Parathyroid adenoma (tissue), 2 donors: ENCODE measurements at regions not wholly inside any gene's neighbourhood (a gene's known extent, or its start where the extent isn't known, plus 50 kb on each side); places are given as distances from the start of the nearest gene placed in this dataset.
"Not testable (repeated sequence)": the region's sequence is repeated elsewhere in the genome, so short reads cannot be mapped to it uniquely, and the experiment has no call there.

Experiments used
- H2AFZ ChIP-seq: fragments of 300-600 bp; sonication (generic); one replicate; pipeline ENCODE4 v1.7.0; 2017; ENCODE audit warnings: antibody characterized with exemption, mild to moderate bottlenecking
- H3K27ac ChIP-seq: fragments of 300-600 bp; sonication (generic); one replicate; pipeline ENCODE4 v1.7.0; 2017
- H3K27me3 ChIP-seq: fragments of 300-600 bp; sonication (generic); one replicate; pipeline ENCODE4 v1.7.0; 2017; ENCODE audit warnings: low read length; ENCODE audit not compliant: control insufficient read depth, insufficient read depth
- H3K36me3 ChIP-seq: fragments of 300-600 bp; sonication (generic); one replicate; pipeline ENCODE4 v1.7.0; 2017; ENCODE audit warnings: low read length; ENCODE audit not compliant: control insufficient read depth, insufficient read depth
- H3K4me1 ChIP-seq: fragments of 300-600 bp; sonication (generic); one replicate; pipeline ENCODE4 v1.7.0; 2017; ENCODE audit warnings: control low read depth
- H3K4me2 ChIP-seq: fragments of 300-600 bp; sonication (generic); one replicate; pipeline ENCODE4 v1.7.0; 2017; ENCODE audit warnings: low read length
- H3K4me3 ChIP-seq: fragments of 300-600 bp; sonication (generic); one replicate; pipeline ENCODE4 v1.7.0; 2017; ENCODE audit warnings: low read depth, low read length
- H3K79me2 ChIP-seq: fragments of 300-600 bp; sonication (generic); one replicate; pipeline ENCODE4 v1.7.0; 2017; ENCODE audit warnings: control low read depth
- H3K9ac ChIP-seq: fragments of 300-600 bp; sonication (generic); one replicate; pipeline ENCODE4 v1.7.0; 2017; ENCODE audit warnings: mild to moderate bottlenecking
- H3K9me3 ChIP-seq: fragments of 300-600 bp; sonication (generic); one replicate; pipeline ENCODE4 v1.7.0; 2017; ENCODE audit warnings: low read length; ENCODE audit not compliant: control insufficient read depth
- TF ChIP-seq, protein P1 (sequence below): fragments of 300-600 bp; sonication (generic); IDR thresholded peaks from one replicate; pipeline ENCODE4 v1.7.0; 2017; ENCODE audit warnings: antibody characterized with exemption, mild to moderate bottlenecking
- donor health status: primary hyperparathyroidism.

GRCh38 chr2:37802211-37802752, 122.8 kb upstream of the RMDN2 start:
- no peak overlapping the region for H3K4me2 ChIP-seq
- H3K4me1 ChIP-seq, result no peaks in the 10 kb centered on the region
- TF ChIP-seq, protein P1, sequence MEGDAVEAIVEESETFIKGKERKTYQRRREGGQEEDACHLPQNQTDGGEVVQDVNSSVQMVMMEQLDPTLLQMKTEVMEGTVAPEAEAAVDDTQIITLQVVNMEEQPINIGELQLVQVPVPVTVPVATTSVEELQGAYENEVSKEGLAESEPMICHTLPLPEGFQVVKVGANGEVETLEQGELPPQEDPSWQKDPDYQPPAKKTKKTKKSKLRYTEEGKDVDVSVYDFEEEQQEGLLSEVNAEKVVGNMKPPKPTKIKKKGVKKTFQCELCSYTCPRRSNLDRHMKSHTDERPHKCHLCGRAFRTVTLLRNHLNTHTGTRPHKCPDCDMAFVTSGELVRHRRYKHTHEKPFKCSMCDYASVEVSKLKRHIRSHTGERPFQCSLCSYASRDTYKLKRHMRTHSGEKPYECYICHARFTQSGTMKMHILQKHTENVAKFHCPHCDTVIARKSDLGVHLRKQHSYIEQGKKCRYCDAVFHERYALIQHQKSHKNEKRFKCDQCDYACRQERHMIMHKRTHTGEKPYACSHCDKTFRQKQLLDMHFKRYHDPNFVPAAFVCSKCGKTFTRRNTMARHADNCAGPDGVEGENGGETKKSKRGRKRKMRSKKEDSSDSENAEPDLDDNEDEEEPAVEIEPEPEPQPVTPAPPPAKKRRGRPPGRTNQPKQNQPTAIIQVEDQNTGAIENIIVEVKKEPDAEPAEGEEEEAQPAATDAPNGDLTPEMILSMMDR, result no peak
- H3K27me3 ChIP-seq, result no peaks in the 10 kb centered on the region
- H3K4me3 ChIP-seq, result no peak overlapping the region
- no peak overlapping the region for H3K9ac ChIP-seq
- H3K9me3 ChIP-seq, result no peaks in the 10 kb centered on the region
- no peak overlapping the region for H3K27ac ChIP-seq
- no peaks in the 10 kb centered on the region for H3K79me2 ChIP-seq
- no peak overlapping the region for H2AFZ ChIP-seq
- H3K36me3 ChIP-seq, result no peaks in the 10 kb centered on the region

DNA sequence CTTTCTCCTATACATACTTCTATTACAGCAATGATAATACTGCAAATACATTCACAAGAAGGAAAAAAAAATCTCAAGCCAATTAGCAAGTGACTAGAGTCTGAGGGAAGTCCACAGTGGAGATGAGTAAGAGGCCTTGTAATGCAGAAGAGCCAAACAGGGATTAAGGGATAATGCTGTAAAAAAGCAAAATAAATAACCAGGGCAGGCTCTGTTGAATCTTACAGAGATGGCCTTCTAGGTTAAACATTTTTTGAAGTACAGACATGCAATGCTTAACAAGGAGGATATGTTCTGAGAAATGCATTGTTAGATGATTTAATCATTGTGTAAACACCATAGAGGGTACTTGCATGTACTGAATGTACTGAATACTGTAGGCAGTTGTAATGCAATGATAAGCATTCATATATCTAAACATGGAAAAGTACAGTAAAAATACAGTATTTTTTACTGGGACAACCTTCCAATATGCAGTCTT, 122.1 kb upstream of the RMDN2 start:
- Histone ChIP-seq H3K4me2 (no peak overlapping the region), H3K9ac (no peak overlapping the region)

DNA sequence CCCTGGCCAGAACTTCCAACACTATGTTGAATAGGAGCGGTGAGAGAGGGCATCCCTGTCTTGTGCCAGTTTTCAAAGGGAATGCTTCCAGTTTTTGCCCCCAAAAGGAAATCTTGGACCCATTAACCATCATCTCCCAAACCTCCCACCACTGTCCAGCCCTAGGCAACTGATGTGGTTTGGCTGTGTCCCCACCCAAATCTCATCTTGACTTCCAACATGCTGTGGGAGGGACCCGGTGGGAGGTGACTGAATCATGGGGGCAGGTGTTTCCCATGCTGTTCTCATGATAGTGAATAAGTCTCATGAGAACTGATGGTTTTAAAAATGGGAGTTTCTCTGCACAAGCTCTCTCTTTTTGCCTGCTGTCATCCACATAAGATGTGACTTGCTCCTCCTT, 119.1 kb upstream of the RMDN2 start:
- not testable (repeated sequence) for H3K36me3 ChIP-seq, H3K4me2 ChIP-seq, H3K9ac ChIP-seq, H3K9me3 ChIP-seq, H3K4me1 ChIP-seq, H3K27ac ChIP-seq, H3K4me3 ChIP-seq, H2AFZ ChIP-seq, H3K79me2 ChIP-seq, H3K27me3 ChIP-seq

More for the DNA sequence above, 122.1 kb upstream of the RMDN2 start:
- no peak overlapping the region for H3K27ac ChIP-seq
- no peaks in the 10 kb centered on the region for H3K79me2 ChIP-seq
- no peaks in the 10 kb centered on the region for H3K27me3 ChIP-seq
- H3K4me1 ChIP-seq, result no peaks in the 10 kb centered on the region
- no peaks in the 10 kb centered on the region for H3K36me3 ChIP-seq
- H2AFZ ChIP-seq, result no peak overlapping the region
- H3K4me3 ChIP-seq, result no peak overlapping the region
- TF ChIP-seq, protein P1, result no peak
- H3K9me3 ChIP-seq, result no peaks in the 10 kb centered on the region

GRCh38 chr2:37809525-37809924, 115.6 kb upstream of the RMDN2 start:
- Histone ChIP-seq H3K4me2 (no peak overlapping the region), H3K4me1 (no peaks in the 10 kb centered on the region), H3K4me3 (no peak overlapping the region), H3K79me2 (no peaks in the 10 kb centered on the region), H2AFZ (no peak overlapping the region), H3K27ac (no peak overlapping the region), H3K36me3 (no peaks in the 10 kb centered on the region), H3K27me3 (no peaks in the 10 kb centered on the region), H3K9me3 (no peaks in the 10 kb centered on the region), H3K9ac (no peak overlapping the region)
- TF ChIP-seq, protein P1, result no peak

- no peaks in the 10 kb centered on the region for H3K27me3 ChIP-seq
- no peak overlapping the region for H3K9ac ChIP-seq
- no peak overlapping the region for H3K27ac ChIP-seq
- TF ChIP-seq, protein P1, result no peak
- no peaks in the 10 kb centered on the region for H3K36me3 ChIP-seq
- no peaks in the 10 kb centered on the region for H3K9me3 ChIP-seq
- H2AFZ ChIP-seq, result no peak overlapping the region
- no peaks in the 10 kb centered on the region for H3K79me2 ChIP-seq
- no peak overlapping the region for H3K4me2 ChIP-seq
- H3K4me1 ChIP-seq, result no peaks in the 10 kb centered on the region
- H3K4me3 ChIP-seq, result no peak overlapping the region
These were observed 115.0 kb upstream of the RMDN2 start for GRCh38 chr2:37809931-37810570.
